ENCODE measurements at regions not wholly inside any gene's neighbourhood (a gene's known extent, or its start where the extent isn't known, plus 50 kb on each side); places are given as distances from the start of the nearest gene placed in this dataset.

GRCh38 chr5:135702191-135702590 lies 123.4 kb upstream of the CXCL14 start:
- DNase-seq (ENCODE audit: low spot score): no peak

GRCh38 chr5:135700731-135701130 lies 121.9 kb upstream of the CXCL14 start:
- no peak for DNase-seq (ENCODE audit: low spot score)

- no peak for DNase-seq (ENCODE audit: low spot score)
These were observed 119.2 kb upstream of the CXCL14 start for GRCh38 chr5:135697959-135698345.

GRCh38 chr5:135697251-135697958 lies 118.6 kb upstream of the CXCL14 start:
- DNase-seq (ENCODE audit: low spot score): no peak

- no peak for DNase-seq (ENCODE audit: low spot score)
These were observed 117.5 kb upstream of the CXCL14 start for GRCh38 chr5:135696317-135696716.

- DNase-seq (ENCODE audit: low spot score): no peak
These were observed 117.0 kb upstream of the CXCL14 start for GRCh38 chr5:135695656-135696313.

GRCh38 chr5:135694906-135695305 lies 116.1 kb upstream of the CXCL14 start:
- no peak for DNase-seq (ENCODE audit: low spot score)

- DNase-seq (ENCODE audit: low spot score): no peak
These were observed 115.2 kb upstream of the CXCL14 start for GRCh38 chr5:135694012-135694411.

GRCh38 chr5:135693371-135693955 lies 114.7 kb upstream of the CXCL14 start:
- no peak for DNase-seq (ENCODE audit: low spot score)

- DNase-seq (ENCODE audit: low spot score): no peak
These were observed 112.3 kb upstream of the CXCL14 start for GRCh38 chr5:135691044-135691443.

GRCh38 chr5:135690466-135690865 lies 111.7 kb upstream of the CXCL14 start:
- DNase-seq (ENCODE audit: low spot score): no peak

GRCh38 chr5:135689506-135689905 lies 110.7 kb upstream of the CXCL14 start:
- DNase-seq (ENCODE audit: low spot score): no peak

GRCh38 chr5:135688385-135688784 lies 109.6 kb upstream of the CXCL14 start:
- DNase-seq (ENCODE audit: low spot score): no peak

GRCh38 chr5:135683189-135683588 lies 104.4 kb upstream of the CXCL14 start:
- DNase-seq (ENCODE audit: low spot score): no peak

GRCh38 chr5:135680713-135681112 lies 101.9 kb upstream of the CXCL14 start:
- DNase-seq (ENCODE audit: low spot score): no peak

GRCh38 chr5:135678640-135679268 lies 100.0 kb upstream of the CXCL14 start:
- no peak for DNase-seq (ENCODE audit: low spot score)

- DNase-seq (ENCODE audit: low spot score): no peak
These were observed 93.2 kb upstream of the CXCL14 start for GRCh38 chr5:135671966-135672365.

- DNase-seq (ENCODE audit: low spot score): no peak
These were observed 92.4 kb upstream of the CXCL14 start for GRCh38 chr5:135671052-135671705.

- no peak for DNase-seq (ENCODE audit: low spot score)
These were observed 91.8 kb upstream of the CXCL14 start for GRCh38 chr5:135670588-135670987.

GRCh38 chr5:135669416-135669815 lies 90.6 kb upstream of the CXCL14 start:
- no peak for DNase-seq (ENCODE audit: low spot score)

- no peak for DNase-seq (ENCODE audit: low spot score)
These were observed 88.9 kb upstream of the CXCL14 start for GRCh38 chr5:135667673-135668072.

- no peak for DNase-seq (ENCODE audit: low spot score)
These were observed 88.4 kb upstream of the CXCL14 start for GRCh38 chr5:135667204-135667603.
